ENCODE measurements at regions not wholly inside any gene's neighbourhood (a gene's known extent, or its start where the extent isn't known, plus 50 kb on each side); places are given as distances from the start of the nearest gene placed in this dataset.

GRCh38 chr6:40791004-40791403, 203.8 kb upstream of the LRFN2 start:
- Histone ChIP-seq H3K4me3 (no peak overlapping the region), H3K36me3 (replicated peaks) (no peaks in the 10 kb centered on the region), H3K27me3 (ENCODE audit: low read depth) (0 out of 2 replicates have a peak, but pooled peaks cover 2% of the 10 kb centered on the region), H3K4me1 (no peaks in the 10 kb centered on the region), H3K9me3 (no peaks in the 10 kb centered on the region)
- DNase-seq (ENCODE audit: low spot score in 2 of 2) = no peak
- in situ Hi-C loops (cut with MboI; ENCODE audit: low sequenced_read_pairs) = no loop called here

- no peak for DNase-seq (ENCODE audit: low spot score in 2 of 2)
- Histone ChIP-seq H3K27me3 (ENCODE audit: low read depth) (0 out of 2 replicates have a peak, but pooled peaks cover 2% of the 10 kb centered on the region), H3K36me3 (replicated peaks) (no peaks in the 10 kb centered on the region), H3K9me3 (no peaks in the 10 kb centered on the region), H3K4me1 (no peaks in the 10 kb centered on the region), H3K4me3 (no peak overlapping the region)
- in situ Hi-C loops (cut with MboI; ENCODE audit: low sequenced_read_pairs) = no loop called here
These were observed 201.8 kb upstream of the LRFN2 start for GRCh38 chr6:40788661-40789655.

GRCh38 chr6:40782355-40782754, 195.2 kb upstream of the LRFN2 start:
- H3K27me3 ChIP-seq (ENCODE audit: low read depth) = no peaks in the 10 kb centered on the region
- no peaks in the 10 kb centered on the region for H3K36me3 ChIP-seq (replicated peaks)
- H3K9me3 ChIP-seq = no peaks in the 10 kb centered on the region
- DNase-seq (ENCODE audit: low spot score in 2 of 2) = no peak
- no peaks in the 10 kb centered on the region for H3K4me1 ChIP-seq
- in situ Hi-C loops (cut with MboI; ENCODE audit: low sequenced_read_pairs) = no loop called here
- H3K4me3 ChIP-seq = no peak overlapping the region

- Histone ChIP-seq H3K27me3 (ENCODE audit: low read depth) (no peaks in the 10 kb centered on the region), H3K4me1 (no peaks in the 10 kb centered on the region), H3K9me3 (no peaks in the 10 kb centered on the region), H3K36me3 (replicated peaks) (no peaks in the 10 kb centered on the region), H3K4me3 (no peak overlapping the region)
- in situ Hi-C loops (cut with MboI; ENCODE audit: low sequenced_read_pairs) = no loop called here
- DNase-seq (ENCODE audit: low spot score in 2 of 2) = no peak
These were observed 193.5 kb upstream of the LRFN2 start for GRCh38 chr6:40780637-40781036.

- Histone ChIP-seq H3K9me3 (no peaks in the 10 kb centered on the region), H3K27me3 (ENCODE audit: low read depth) (no peaks in the 10 kb centered on the region), H3K4me3 (no peak overlapping the region), H3K4me1 (no peaks in the 10 kb centered on the region), H3K36me3 (replicated peaks) (no peaks in the 10 kb centered on the region)
- in situ Hi-C loops (cut with MboI; ENCODE audit: low sequenced_read_pairs) = no loop called here
- DNase-seq (ENCODE audit: low spot score in 2 of 2) = no peak
These were observed 192.2 kb upstream of the LRFN2 start for GRCh38 chr6:40779409-40779808.

- Histone ChIP-seq H3K4me1 (no peaks in the 10 kb centered on the region), H3K9me3 (no peaks in the 10 kb centered on the region), H3K27me3 (ENCODE audit: low read depth) (no peaks in the 10 kb centered on the region), H3K4me3 (no peak overlapping the region), H3K36me3 (replicated peaks) (no peaks in the 10 kb centered on the region)
- in situ Hi-C loops (cut with MboI; ENCODE audit: low sequenced_read_pairs) = no loop called here
- no peak for DNase-seq (ENCODE audit: low spot score in 2 of 2)
These were observed 191.8 kb upstream of the LRFN2 start for GRCh38 chr6:40778918-40779317.

- DNase-seq (ENCODE audit: low spot score in 2 of 2) = no peak
- H3K36me3 ChIP-seq (replicated peaks) = no peaks in the 10 kb centered on the region
- in situ Hi-C loops (cut with MboI; ENCODE audit: low sequenced_read_pairs) = no loop called here
- H3K4me1 ChIP-seq = no peaks in the 10 kb centered on the region
- no peak overlapping the region for H3K4me3 ChIP-seq
- H3K9me3 ChIP-seq = no peaks in the 10 kb centered on the region
- H3K27me3 ChIP-seq (ENCODE audit: low read depth) = no peaks in the 10 kb centered on the region
These were observed 191.0 kb upstream of the LRFN2 start for GRCh38 chr6:40778196-40778595.

GRCh38 chr6:40774932-40775331, 187.8 kb upstream of the LRFN2 start:
- no peaks in the 10 kb centered on the region for H3K36me3 ChIP-seq (replicated peaks)
- H3K4me1 ChIP-seq = no peaks in the 10 kb centered on the region
- H3K27me3 ChIP-seq (ENCODE audit: low read depth) = no peaks in the 10 kb centered on the region
- H3K4me3 ChIP-seq = no peak overlapping the region
- in situ Hi-C loops (cut with MboI; ENCODE audit: low sequenced_read_pairs) = no loop called here
- no peak for DNase-seq (ENCODE audit: low spot score in 2 of 2)
- no peaks in the 10 kb centered on the region for H3K9me3 ChIP-seq

- DNase-seq (ENCODE audit: low spot score in 2 of 2) = no peak
- H3K36me3 ChIP-seq (replicated peaks) = no peaks in the 10 kb centered on the region
- no peaks in the 10 kb centered on the region for H3K9me3 ChIP-seq
- no peak overlapping the region for H3K4me3 ChIP-seq
- no peaks in the 10 kb centered on the region for H3K27me3 ChIP-seq (ENCODE audit: low read depth)
- in situ Hi-C loops (cut with MboI; ENCODE audit: low sequenced_read_pairs) = no loop called here
- H3K4me1 ChIP-seq = no peaks in the 10 kb centered on the region
These were observed 183.6 kb upstream of the LRFN2 start for GRCh38 chr6:40770794-40771193.

GRCh38 chr6:40764726-40765125, 177.6 kb upstream of the LRFN2 start:
- no peaks in the 10 kb centered on the region for H3K9me3 ChIP-seq
- in situ Hi-C loops (cut with MboI; ENCODE audit: low sequenced_read_pairs) = no loop called here
- no peak for DNase-seq (ENCODE audit: low spot score in 2 of 2)
- H3K4me1 ChIP-seq = no peaks in the 10 kb centered on the region
- no peaks in the 10 kb centered on the region for H3K36me3 ChIP-seq (replicated peaks)
- H3K4me3 ChIP-seq = no peak overlapping the region
- no peaks in the 10 kb centered on the region for H3K27me3 ChIP-seq (ENCODE audit: low read depth)

- in situ Hi-C loops (cut with MboI; ENCODE audit: low sequenced_read_pairs) = no loop called here
- Histone ChIP-seq H3K4me1 (no peaks in the 10 kb centered on the region), H3K9me3 (no peaks in the 10 kb centered on the region), H3K27me3 (ENCODE audit: low read depth) (no peaks in the 10 kb centered on the region), H3K4me3 (no peak overlapping the region), H3K36me3 (replicated peaks) (no peaks in the 10 kb centered on the region)
- no peak for DNase-seq (ENCODE audit: low spot score in 2 of 2)
These were observed 175.8 kb upstream of the LRFN2 start for GRCh38 chr6:40762981-40763380.

GRCh38 chr6:40760887-40761286, 173.7 kb upstream of the LRFN2 start:
- no peak for DNase-seq (ENCODE audit: low spot score in 2 of 2)
- in situ Hi-C loops (cut with MboI; ENCODE audit: low sequenced_read_pairs) = no loop called here
- H3K4me3 ChIP-seq = no peak overlapping the region
- H3K27me3 ChIP-seq (ENCODE audit: low read depth) = no peaks in the 10 kb centered on the region
- H3K9me3 ChIP-seq = no peaks in the 10 kb centered on the region
- H3K36me3 ChIP-seq (replicated peaks) = no peaks in the 10 kb centered on the region
- no peaks in the 10 kb centered on the region for H3K4me1 ChIP-seq

- in situ Hi-C loops (cut with MboI; ENCODE audit: low sequenced_read_pairs) = no loop called here
- Histone ChIP-seq H3K27me3 (ENCODE audit: low read depth) (no peaks in the 10 kb centered on the region), H3K9me3 (no peaks in the 10 kb centered on the region), H3K36me3 (replicated peaks) (no peaks in the 10 kb centered on the region), H3K4me3 (no peak overlapping the region), H3K4me1 (no peaks in the 10 kb centered on the region)
- DNase-seq (ENCODE audit: low spot score in 2 of 2) = no peak
These were observed 172.7 kb upstream of the LRFN2 start for GRCh38 chr6:40759838-40760237.

GRCh38 chr6:40759264-40759663, 172.1 kb upstream of the LRFN2 start:
- Histone ChIP-seq H3K9me3 (no peaks in the 10 kb centered on the region), H3K4me3 (no peak overlapping the region), H3K27me3 (ENCODE audit: low read depth) (no peaks in the 10 kb centered on the region), H3K4me1 (no peaks in the 10 kb centered on the region), H3K36me3 (replicated peaks) (no peaks in the 10 kb centered on the region)
- no peak for DNase-seq (ENCODE audit: low spot score in 2 of 2)
- in situ Hi-C loops (cut with MboI; ENCODE audit: low sequenced_read_pairs) = no loop called here
